PC-3 (cell line): ENCODE measurements at regions not wholly inside any gene's neighbourhood (a gene's known extent, or its start where the extent isn't known, plus 50 kb on each side); places are given as distances from the start of the nearest gene placed in this dataset.

Source experiments
- ATAC-seq: fragments of 200-7000 bp; cut with Tn5 transposase; 2 replicates; pipeline ENCODE4 v1.9.1; 2020; ENCODE audit warnings: mild to moderate bottlenecking, moderate library complexity
- BruUV-seq: library from RNA; stranded (reverse); fragments of 400-500 nt; replicated peaks from 2 replicates; lab custom pipeline; 2021; lab: Mats Ljungman, UMichigan
- CTCF ChIA-PET: fragments of 300-600 bp; sonication (Branson Sonifier 250); formaldehyde crosslinking; loops from one replicate; lab custom pipeline; 2022; ENCODE audit warnings: antibody characterized with exemption; lab: Charles Lee
- POLR2A ChIA-PET: fragments of 300-600 bp; sonication (Branson Sonifier 250); formaldehyde crosslinking; loops from one replicate; lab custom pipeline; 2022; ENCODE audit warnings: antibody characterized with exemption; ENCODE audit not compliant: unreplicated experiment; lab: Charles Lee
- DNase-seq: peaks from one replicate; pipeline ENCODE4 v3.0.0-alpha.2; 2015
- H2AFZ ChIP-seq: fragments of 300-600 bp; sonication (generic); 2 replicates; pipeline ENCODE4 v1.6.0; 2016; ENCODE audit warnings: antibody characterized with exemption, low read length
- H3F3A ChIP-seq: fragments of 300-600 bp; sonication (generic); one replicate; pipeline ENCODE4 v1.6.0; 2017; ENCODE audit warnings: antibody characterized with exemption, low read length, control low read depth, mild to moderate bottlenecking; ENCODE audit not compliant: unreplicated experiment
- H3K27ac ChIP-seq: fragments of 300-600 bp; sonication (generic); 2 replicates; pipeline ENCODE4 v1.5.1; 2016; ENCODE audit warnings: mild to moderate bottlenecking, low read length
- H3K27me3 ChIP-seq: fragments of 300-600 bp; sonication (generic); 2 replicates; pipeline ENCODE4 v1.6.1; 2016; ENCODE audit warnings: low read length, mixed read lengths
- H3K36me3 ChIP-seq: fragments of 300-600 bp; sonication (generic); 2 replicates; pipeline ENCODE4 v1.6.1; 2016; ENCODE audit warnings: low read depth, mixed run types, low read length, mixed read lengths
- H3K4me1 ChIP-seq: fragments of 300-600 bp; sonication (generic); 2 replicates; pipeline ENCODE4 v1.5.1; 2016; ENCODE audit warnings: low read length; ENCODE audit not compliant: insufficient read depth
- H3K4me2 ChIP-seq: fragments of 300-600 bp; sonication (generic); 2 replicates; pipeline ENCODE4 v1.6.0; 2016; ENCODE audit warnings: low read length
- H3K4me3 ChIP-seq: fragments of 300-600 bp; sonication (generic); 2 replicates; pipeline ENCODE4 v1.5.1; 2016; ENCODE audit warnings: mild to moderate bottlenecking, low read length, mixed read lengths
- H3K79me2 ChIP-seq: fragments of 300-600 bp; sonication (generic); 2 replicates; pipeline ENCODE4 v1.6.1; 2017; ENCODE audit warnings: low read length, mixed read lengths
- H3K9ac ChIP-seq: fragments of 300-600 bp; sonication (generic); 2 replicates; pipeline ENCODE4 v1.6.0; 2016; ENCODE audit warnings: mild to moderate bottlenecking, low read length
- H3K9me2 ChIP-seq: fragments of 300-600 bp; sonication (generic); replicated peaks from 2 replicates; pipeline ENCODE4 v1.6.1; 2016; ENCODE audit warnings: mixed run types, low read length, mixed read lengths
- H3K9me3 ChIP-seq: fragments of 300-600 bp; sonication (generic); 2 replicates; pipeline ENCODE4 v1.6.1; 2016; ENCODE audit warnings: low read length, mixed read lengths
- H4K20me1 ChIP-seq: fragments of 300-600 bp; sonication (generic); 2 replicates; pipeline ENCODE4 v1.6.1; 2016; ENCODE audit warnings: low read length, mixed read lengths
- CTCF ChIP-seq: fragments of 300-600 bp; sonication (generic); conservative IDR thresholded peaks from 2 replicates; pipeline ENCODE4 v1.5.1; 2017; ENCODE audit warnings: antibody characterized with exemption, low read depth, mild to moderate bottlenecking, low read length
- EZH2 ChIP-seq: fragments of 300-600 bp; sonication (generic); IDR thresholded peaks from one replicate; pipeline ENCODE4 v1.6.1; 2017; ENCODE audit warnings: antibody characterized with exemption, mild to moderate bottlenecking, low read length; ENCODE audit not compliant: unreplicated experiment
- EZH2phosphoT487 ChIP-seq: fragments of 300-600 bp; sonication (generic); IDR thresholded peaks from 2 replicates; pipeline ENCODE4 v1.6.1; 2018; ENCODE audit warnings: mild to moderate bottlenecking, antibody characterized with exemption, low read length, borderline replicate concordance
- intact Hi-C: fragments of 100-400 bp; cut with micrococcal nuclease; formaldehyde crosslinking; loops from 2 replicates; pipeline ENCODE4 v1.9.0; 2023

GRCh38 chr1:194039578-194039977 lies 853.2 kb upstream of the B3GALT2 start:
- Histone ChIP-seq H3K9me3 (no peaks in the 10 kb centered on the region), H3K9me2 (no peaks in the 10 kb centered on the region), H3K4me1 (peaks cover 4% of the 10 kb centered on the region; the same call in 1 of the 2 replicates), H2AFZ (no peak overlapping the region), H4K20me1 (no peaks in the 10 kb centered on the region), H3K79me2 (no peaks in the 10 kb centered on the region), H3K4me2 (no peak overlapping the region), H3K27me3 (no peaks in the 10 kb centered on the region), H3K36me3 (no peaks in the 10 kb centered on the region), H3K9ac (no peak overlapping the region), H3K27ac (no peak overlapping the region), H3F3A (no peaks in the 10 kb centered on the region), H3K4me3 (no peak overlapping the region)
- CTCF ChIA-PET = no interaction called here
- no peak for ATAC-seq
- no TSS peak for BruUV-seq
- TF ChIP-seq CTCF = no peak
- TF ChIP-seq EZH2phosphoT487 = no peak
- TF ChIP-seq EZH2 = no peak
- intact Hi-C loops = no loop called here
- DNase-seq = no peak
- POLR2A ChIA-PET = no interaction called here

GRCh38 chr1:194033646-194034045 lies 847.2 kb upstream of the B3GALT2 start:
- ChIA-PET CTCF (no interaction called here), POLR2A (no interaction called here)
- intact Hi-C loops = no loop called here

More at GRCh38 chr1:194033646-194034045, 847.2 kb upstream of the B3GALT2 start:
- H3K4me2 ChIP-seq = no peak overlapping the region
- no peak for TF ChIP-seq EZH2
- TF ChIP-seq CTCF = no peak
- no peak for TF ChIP-seq EZH2phosphoT487
- H3K36me3 ChIP-seq = no peaks in the 10 kb centered on the region
- no peaks in the 10 kb centered on the region for H3K4me1 ChIP-seq
- no peaks in the 10 kb centered on the region for H3K27me3 ChIP-seq
- DNase-seq = no peak
- no peaks in the 10 kb centered on the region for H3K79me2 ChIP-seq
- no peaks in the 10 kb centered on the region for H3K9me2 ChIP-seq
- H3K9me3 ChIP-seq = no peaks in the 10 kb centered on the region
- ATAC-seq = no peak
- no peak overlapping the region for H3K4me3 ChIP-seq
- no TSS peak for BruUV-seq
- H2AFZ ChIP-seq = no peak overlapping the region
- no peak overlapping the region for H3K27ac ChIP-seq
- no peak overlapping the region for H3K9ac ChIP-seq
- no peaks in the 10 kb centered on the region for H4K20me1 ChIP-seq
- H3F3A ChIP-seq = no peaks in the 10 kb centered on the region
